HG02759 (cell line): ENCODE measurements at regions not wholly inside any gene's neighbourhood (a gene's known extent, or its start where the extent isn't known, plus 50 kb on each side); places are given as distances from the start of the nearest gene placed in this dataset.

ENCODE experiments used
- ATAC-seq: cut with Tn5 transposase; IDR thresholded peaks from one replicate; pipeline ENCODE4 v1.9.1; 2021; ENCODE audit warnings: mild to moderate bottlenecking, moderate library complexity; ENCODE audit not compliant: unreplicated experiment

DNA sequence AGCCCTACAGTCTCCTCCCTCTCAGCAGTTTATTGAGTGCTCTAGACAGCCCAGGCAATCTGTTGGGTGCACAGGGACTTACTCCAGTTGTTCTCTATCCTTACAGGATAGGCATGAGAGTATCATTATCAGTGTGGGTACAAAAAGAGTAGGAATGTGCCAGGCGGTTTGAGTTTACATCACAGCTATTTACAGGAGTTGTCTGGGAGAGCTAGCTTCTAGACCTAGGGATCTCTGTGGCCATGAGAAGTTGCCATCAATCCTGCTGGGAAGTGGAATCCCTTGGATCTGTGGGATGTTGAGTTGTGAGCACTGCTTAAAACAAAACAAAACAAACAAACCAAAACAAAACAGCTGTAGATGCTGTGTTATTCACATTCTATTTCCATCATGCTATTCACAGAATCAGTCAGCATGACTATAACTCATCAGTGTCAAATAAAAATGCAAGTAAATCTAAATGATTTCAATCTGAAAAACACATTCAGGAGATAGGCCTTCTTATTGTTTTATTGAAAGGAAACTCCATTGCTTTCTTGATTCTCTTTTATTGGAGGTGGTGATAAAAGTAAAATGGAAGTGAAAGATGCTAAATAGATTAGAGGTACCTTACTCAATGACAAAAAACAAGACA lies 552.4 kb upstream of the ZNF608 start:
- ATAC-seq = no peak

GRCh38 chr5:125301711-125302110 lies 555.3 kb upstream of the ZNF608 start:
- no peak for ATAC-seq

DNA sequence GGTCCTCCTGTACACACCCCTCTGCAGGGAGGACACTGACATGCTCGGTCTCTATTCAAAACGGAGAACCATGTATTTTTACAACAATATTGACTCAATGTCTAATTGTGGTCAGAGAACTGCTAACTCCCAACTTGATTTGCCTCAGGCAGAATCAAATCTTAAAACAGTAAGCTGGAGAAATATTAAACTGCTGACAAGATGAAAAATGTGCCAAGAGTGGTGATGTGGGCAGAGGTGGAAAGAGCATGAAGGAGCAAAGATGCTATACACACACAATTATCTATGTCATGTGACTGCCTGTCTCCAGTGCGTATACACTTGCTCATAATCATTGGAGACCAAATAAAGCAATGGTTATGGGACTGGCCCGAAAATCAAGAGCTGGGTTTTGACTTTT lies 556.1 kb upstream of the ZNF608 start:
- ATAC-seq = no peak

DNA sequence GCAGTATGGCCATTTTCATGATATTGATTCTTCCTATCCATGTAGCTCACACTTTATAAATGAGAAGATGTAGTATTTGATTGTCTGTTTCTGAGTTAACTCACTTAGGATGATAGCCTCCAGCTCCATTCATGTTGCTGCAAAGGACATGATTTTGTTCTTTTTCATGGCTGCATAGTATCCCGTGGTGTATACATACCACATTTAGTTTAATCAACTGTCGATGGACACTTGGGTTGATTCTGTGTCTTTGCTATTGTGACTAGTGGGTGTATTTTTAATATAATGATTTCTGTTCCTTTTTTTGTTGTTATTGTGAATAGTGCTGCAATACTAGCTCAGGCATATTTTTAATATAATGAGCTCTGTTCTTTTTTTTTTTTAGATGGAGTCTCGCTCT lies 560.3 kb upstream of the ZNF608 start:
- no peak for ATAC-seq

GRCh38 chr5:125310749-125311148 lies 564.3 kb upstream of the ZNF608 start:
- ATAC-seq = no peak

DNA sequence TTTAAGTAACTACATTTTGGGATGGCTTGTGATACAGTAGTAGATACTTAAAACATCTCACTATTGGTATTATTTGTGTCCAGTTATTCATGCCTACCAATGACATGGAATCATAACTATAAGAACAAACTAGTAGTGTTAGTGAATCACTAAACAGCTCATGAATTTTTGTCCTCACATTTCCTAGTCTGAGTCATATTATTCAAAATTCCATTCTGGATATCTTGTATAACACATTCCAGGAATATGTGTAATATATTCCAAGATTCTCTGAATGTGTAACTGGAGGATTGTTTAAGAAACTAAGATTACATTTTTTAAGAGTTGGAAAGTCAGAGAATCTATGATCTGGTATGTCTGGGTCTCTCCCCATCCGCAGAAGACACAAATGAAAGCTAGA lies 565.3 kb upstream of the ZNF608 start:
- no peak for ATAC-seq

GRCh38 chr5:125313555-125313954 lies 567.1 kb upstream of the ZNF608 start:
- ATAC-seq = no peak

DNA sequence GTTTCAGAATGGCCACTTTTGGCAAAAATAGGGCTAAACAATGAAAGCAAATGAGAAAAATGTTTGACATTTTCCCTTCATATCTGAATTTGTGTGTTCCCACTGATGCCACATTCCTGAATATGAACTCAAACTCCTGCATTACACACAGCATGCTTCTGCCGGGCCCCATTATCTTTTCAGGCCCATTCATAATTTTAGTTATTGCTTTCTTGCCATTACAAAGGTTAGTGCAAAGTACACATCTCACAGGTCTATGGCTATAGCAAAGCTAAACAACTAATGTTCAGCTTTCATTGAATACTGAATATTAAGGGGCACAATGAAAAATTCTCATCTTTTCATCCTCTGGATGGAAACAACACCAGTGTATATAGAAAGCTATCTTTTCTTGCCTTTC lies 568.9 kb upstream of the ZNF608 start:
- no peak for ATAC-seq

GRCh38 chr5:125316391-125316790 lies 570.0 kb upstream of the ZNF608 start:
- no peak for ATAC-seq

- no peak for ATAC-seq
Observed at GRCh38 chr5:125316915-125317535, 570.6 kb upstream of the ZNF608 start.

- ATAC-seq = no peak
Observed at GRCh38 chr5:125317536-125317995, 571.1 kb upstream of the ZNF608 start.

DNA sequence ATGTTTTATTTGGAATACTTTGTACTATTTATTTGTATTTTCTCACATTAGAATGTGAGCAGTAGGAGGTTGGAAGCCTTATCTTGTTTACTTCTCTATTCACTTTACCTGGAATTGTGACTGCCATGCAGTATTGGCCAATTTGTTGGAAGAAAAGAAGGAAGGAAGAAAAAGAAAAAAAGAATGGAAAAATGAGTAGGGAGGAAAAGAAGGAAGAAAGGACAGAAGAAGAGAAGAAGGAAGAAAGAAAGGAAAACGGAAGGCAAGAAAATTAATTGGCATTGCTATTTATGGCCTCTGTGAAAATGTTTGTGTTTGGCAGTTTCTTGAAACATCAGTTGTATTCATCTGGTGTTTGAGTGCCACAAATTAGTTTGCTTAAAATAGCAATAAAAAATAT lies 575.2 kb upstream of the ZNF608 start:
- ATAC-seq = no peak

DNA sequence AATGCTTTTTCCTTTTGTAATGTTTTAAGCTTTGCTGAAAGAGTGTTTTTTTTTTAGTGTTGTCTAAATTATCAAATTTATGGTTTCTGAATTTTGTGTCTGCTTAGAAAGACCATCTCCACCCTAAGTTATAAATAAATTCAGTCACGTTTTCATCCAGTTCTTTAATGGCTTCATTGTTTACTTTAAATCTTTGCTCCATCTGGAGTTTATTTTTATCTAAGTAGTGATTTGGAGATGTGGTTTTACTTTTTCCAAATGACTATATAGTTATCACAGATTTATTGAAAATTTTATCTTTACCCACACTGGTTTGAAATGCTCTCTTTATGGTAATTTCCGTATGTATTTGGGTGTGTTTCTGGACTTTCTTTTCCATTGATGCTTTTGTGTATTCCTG lies 577.2 kb upstream of the ZNF608 start:
- no peak for ATAC-seq

- no peak for ATAC-seq
Observed at GRCh38 chr5:125325488-125326149, 579.2 kb upstream of the ZNF608 start.

DNA sequence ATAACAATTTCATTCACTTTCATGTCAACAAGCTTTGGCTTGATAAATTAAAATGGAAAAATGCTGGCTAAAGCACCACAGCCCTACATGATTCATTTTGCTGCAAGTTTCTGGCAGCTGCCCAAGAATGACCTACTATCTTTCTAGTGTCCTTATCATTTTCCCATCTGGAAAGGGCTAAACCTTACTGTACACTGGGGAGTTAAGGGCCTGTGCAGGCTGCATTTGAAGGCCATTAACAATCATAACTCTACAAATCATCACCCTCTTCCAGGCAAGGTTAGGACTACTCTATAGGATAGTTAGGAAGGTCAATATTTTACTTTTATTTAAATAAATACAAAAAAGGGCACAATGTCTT lies 579.7 kb upstream of the ZNF608 start:
- no peak for ATAC-seq

GRCh38 chr5:125327676-125328075 lies 581.2 kb upstream of the ZNF608 start:
- ATAC-seq = no peak

GRCh38 chr5:125331987-125332598 lies 585.7 kb upstream of the ZNF608 start:
- ATAC-seq = no peak

GRCh38 chr5:125333416-125333815 lies 587.0 kb upstream of the ZNF608 start:
- no peak for ATAC-seq

DNA sequence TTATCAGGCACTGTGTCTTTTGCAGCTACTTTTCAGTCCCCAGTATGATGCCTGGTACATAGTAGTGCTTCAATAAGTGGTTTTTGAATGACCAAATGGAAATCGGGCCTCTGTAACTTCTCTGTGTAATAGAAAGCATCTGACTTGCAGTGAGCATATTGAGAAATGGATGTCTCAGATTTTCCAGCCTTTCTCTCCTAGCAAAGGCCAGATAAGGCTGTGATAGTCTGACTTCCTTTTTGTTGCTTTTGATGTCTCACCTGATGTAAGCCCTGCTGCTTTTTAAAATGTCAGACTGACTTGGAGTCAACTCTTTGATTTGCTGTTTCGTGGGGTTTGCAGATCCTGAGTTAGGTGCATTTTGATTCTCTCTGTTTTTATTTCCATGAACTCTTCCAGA lies 590.0 kb upstream of the ZNF608 start:
- ATAC-seq = no peak

GRCh38 chr5:125337294-125337693 lies 590.9 kb upstream of the ZNF608 start:
- no peak for ATAC-seq

DNA sequence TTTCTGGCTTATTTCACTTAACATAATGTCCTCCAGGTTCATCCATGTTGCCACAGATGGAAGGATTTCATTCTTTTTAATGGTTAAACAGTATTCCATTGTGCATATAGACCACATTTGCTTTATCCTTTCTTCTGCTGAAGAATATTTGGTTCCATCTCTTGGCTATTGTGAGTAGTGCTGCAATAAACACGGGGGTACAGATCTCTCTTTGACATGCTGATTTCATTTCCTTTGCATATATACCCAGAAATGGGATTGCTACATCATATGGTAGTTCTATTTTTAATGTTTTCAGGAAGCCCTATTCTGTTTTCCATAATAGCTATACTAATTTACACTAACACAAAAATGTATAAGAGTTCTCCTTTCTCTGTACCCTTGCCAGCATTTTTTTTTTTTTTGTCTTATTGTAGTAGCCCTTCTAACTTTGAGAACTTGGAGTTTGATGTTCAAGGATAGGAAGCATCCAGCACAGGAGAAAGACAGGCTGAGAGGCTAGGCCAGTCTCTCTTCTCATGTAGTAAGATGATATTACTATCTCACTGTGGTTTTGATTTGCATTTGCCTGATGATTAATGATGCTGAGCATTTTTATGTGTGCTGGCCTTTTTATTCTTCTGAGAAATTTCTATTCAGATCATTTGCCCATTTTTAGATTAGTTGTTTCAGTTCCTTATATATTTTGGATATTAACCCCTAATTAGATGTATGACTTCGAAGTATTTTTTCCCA lies 592.2 kb upstream of the ZNF608 start:
- ATAC-seq = no peak
